A549 (cell line): ENCODE measurements at regions not wholly inside any gene's neighbourhood (a gene's known extent, or its start where the extent isn't known, plus 50 kb on each side); places are given as distances from the start of the nearest gene placed in this dataset.

Experiments used
- ATAC-seq, 2 experiments: fragments of 200-7000 bp in 1 of 2; fragments of >200 bp in 1 of 2; cut with Nextera tagmentation in 1 of 2; cut with Tn5 transposase in 1 of 2; 3 replicates each; pipeline versions ENCODE4 v1.8.0 to v1.9.1; 2018 to 2020; ENCODE audit warnings: mild to moderate bottlenecking in 1 of 2, moderate library complexity in 1 of 2
- CTCF ChIA-PET: fragments of 300-600 bp; sonication (Branson Sonifier 250); formaldehyde crosslinking; extraction: SDS; loops from one replicate; lab custom pipeline; 2021; ENCODE audit warnings: antibody characterized with exemption, inconsistent platforms; lab: Yijun Ruan, JAX
- POLR2A ChIA-PET: fragments of 350-600 bp; formaldehyde crosslinking; extraction: SDS; loops from one replicate; lab custom pipeline; 2021; ENCODE audit warnings: antibody characterized with exemption, inconsistent platforms; lab: Yijun Ruan, JAX
- DNase-seq, 2 experiments: peaks; one replicate each; pipeline versions ENCODE4 v3.0.0 to v3.0.0-alpha.2; 2011 to 2016; ENCODE audit warnings: low read depth in 1 of 2, low spot score in 1 of 2
- FAIRE-seq: peaks from 2 replicates; lab custom pipeline; 2011; peaks lifted over from hg19 to GRCh38; lab: Jason Lieb, UNC
- H3K27ac ChIP-seq, 2 experiments: fragments of >200 bp; sonication (Bioruptor Twin); formaldehyde crosslinking; 3 replicates each; pipeline ENCODE4 v1.5.1; 2016 to 2017
- H3K4me1 ChIP-seq: fragments of >200 bp; sonication (Bioruptor Twin); formaldehyde crosslinking; 3 replicates; pipeline ENCODE4 v1.6.1; 2016
- H3K4me2 ChIP-seq: fragments of >200 bp; sonication (Bioruptor Twin); formaldehyde crosslinking; 3 replicates; pipeline ENCODE4 v1.6.1; 2016
- H3K4me3 ChIP-seq: fragments of >200 bp; sonication (Bioruptor Twin); formaldehyde crosslinking; 3 replicates; pipeline ENCODE4 v1.5.1; 2016
- H3K9me3 ChIP-seq: fragments of >200 bp; sonication (Bioruptor Twin); formaldehyde crosslinking; 3 replicates; pipeline ENCODE4 v1.6.1; 2016
- CBX2 ChIP-seq: fragments of 200-600 bp; sonication (generic); IDR thresholded peaks from 2 replicates; pipeline ENCODE4 v1.6.1; 2016; ENCODE audit warnings: low read depth, mild to moderate bottlenecking, borderline replicate concordance
- CHD4 ChIP-seq: fragments of 200-600 bp; sonication (generic); IDR thresholded peaks from 2 replicates; pipeline ENCODE4 v1.6.1; 2016; ENCODE audit warnings: antibody characterized with exemption, mild to moderate bottlenecking, borderline replicate concordance
- EP300 ChIP-seq, 2 experiments: fragments of >200 bp; sonication (Bioruptor Twin); formaldehyde crosslinking; IDR thresholded peaks; 2 replicates in 1 of 2; 3 replicates in 1 of 2; pipeline ENCODE4 v1.6.1; 2016 to 2017
- FOSB ChIP-seq: fragments of 250-450 bp; sonication (Bioruptor Pico); IDR thresholded peaks from 2 replicates; pipeline ENCODE4 v1.5.0; 2020; ENCODE audit warnings: mild to moderate bottlenecking, moderate library complexity
- HEYL ChIP-seq: fragments of 250-450 bp; sonication (Bioruptor Pico); IDR thresholded peaks from 2 replicates; pipeline ENCODE4 v1.8.0; 2021; ENCODE audit warnings: mild to moderate bottlenecking, moderate library complexity
- HOXA7 ChIP-seq: fragments of 250-450 bp; sonication (Bioruptor Pico); IDR thresholded peaks from 2 replicates; pipeline ENCODE4 v1.5.0; 2020; ENCODE audit warnings: mild to moderate bottlenecking, moderate library complexity
- HOXB13 ChIP-seq: fragments of 250-450 bp; sonication (Bioruptor Pico); IDR thresholded peaks from 2 replicates; pipeline ENCODE4 v1.5.0; 2020; ENCODE audit warnings: low read depth, mild to moderate bottlenecking, moderate library complexity
- JUN ChIP-seq, 2 experiments: fragments of >200 bp; sonication (Bioruptor Twin); formaldehyde crosslinking; IDR thresholded peaks; 2 replicates in 1 of 2; 3 replicates in 1 of 2; pipeline ENCODE4 v1.6.1; 2016 to 2017
- JUNB ChIP-seq: fragments of >200 bp; sonication (Bioruptor Twin); formaldehyde crosslinking; IDR thresholded peaks from 2 replicates; pipeline ENCODE4 v1.6.1; 2016
- KDM1A ChIP-seq: fragments of 200-600 bp; sonication (generic); IDR thresholded peaks from 2 replicates; pipeline ENCODE4 v1.6.1; 2016; ENCODE audit warnings: low read depth, mild to moderate bottlenecking
- KDM5A ChIP-seq: fragments of 200-600 bp; sonication (generic); IDR thresholded peaks from 2 replicates; pipeline ENCODE4 v1.6.1; 2016; ENCODE audit warnings: antibody characterized with exemption, mild to moderate bottlenecking
- MAFK ChIP-seq: fragments of 450-650 bp; IDR thresholded peaks from 2 replicates; pipeline ENCODE4 v1.6.1; 2014; ENCODE audit not compliant: partially characterized antibody
- MAZ ChIP-seq: fragments of 150-350 bp; IDR thresholded peaks from 2 replicates; pipeline ENCODE4 v1.6.1; 2014; ENCODE audit warnings: antibody characterized with exemption, low read depth, low read length, borderline replicate concordance
- NFE2L2 ChIP-seq: fragments of 150-350 bp; conservative IDR thresholded peaks from 2 replicates; pipeline ENCODE4 v1.6.1; 2014; ENCODE audit warnings: low read length
- NPAS2 ChIP-seq: fragments of 250-450 bp; sonication (Bioruptor Pico); IDR thresholded peaks from 2 replicates; pipeline ENCODE4 v1.8.0; 2022; ENCODE audit warnings: mild to moderate bottlenecking, moderate library complexity, borderline replicate concordance
- NR3C1 ChIP-seq: fragments of >200 bp; sonication (Bioruptor Twin); formaldehyde crosslinking; IDR thresholded peaks from 3 replicates; pipeline ENCODE4 v1.6.1; 2017
- PHF8 ChIP-seq: fragments of 200-600 bp; sonication (generic); IDR thresholded peaks from 2 replicates; pipeline ENCODE4 v1.6.1; 2016; ENCODE audit warnings: low read depth, mild to moderate bottlenecking, antibody characterized with exemption, moderate library complexity, borderline replicate concordance
- POLR2A ChIP-seq: IDR thresholded peaks from 2 replicates; pipeline ENCODE4 v1.6.1; 2012; ENCODE audit warnings: mild to moderate bottlenecking, low read length
- POLR2AphosphoS2 ChIP-seq: conservative IDR thresholded peaks from 2 replicates; pipeline ENCODE4 v1.6.1; 2012; ENCODE audit warnings: low read length, improper control_type of control experiment, inconsistent platforms
- ZC3H11A ChIP-seq: fragments of 450-650 bp; IDR thresholded peaks from 2 replicates; pipeline ENCODE4 v1.6.1; 2014; ENCODE audit warnings: antibody characterized with exemption, mild to moderate bottlenecking
- ZFP36 ChIP-seq: fragments of 450-650 bp; IDR thresholded peaks from 2 replicates; pipeline ENCODE4 v1.6.1; 2014; ENCODE audit warnings: borderline replicate concordance; ENCODE audit not compliant: partially characterized antibody
- ZNF302 ChIP-seq: fragments of 250-450 bp; sonication (Bioruptor Pico); IDR thresholded peaks from 2 replicates; pipeline ENCODE4 v1.9.0; 2021; ENCODE audit warnings: inconsistent platforms, mild to moderate bottlenecking, moderate library complexity
- WGBS: methylation state at CpG from one replicate; pipeline ENCODE4 v1.1.6; 2017; ENCODE audit errors: missing lambda C conversion rate; 5-methylcytosine and 5-hydroxymethylcytosine counted together
- TF ChIP-seq, protein P1 (sequence below): fragments of 450-650 bp; IDR thresholded peaks from 2 replicates; pipeline ENCODE4 v1.6.1; 2014; ENCODE audit warnings: antibody characterized with exemption
- TF ChIP-seq, protein P2 (sequence below): IDR thresholded peaks from 2 replicates; pipeline ENCODE4 v1.6.1; 2012
- TF ChIP-seq, protein P3 (sequence below): fragments of >200 bp; sonication (Bioruptor Twin); formaldehyde crosslinking; IDR thresholded peaks from 3 replicates; pipeline ENCODE4 v1.5.1; 2016
- TF ChIP-seq, protein P4 (sequence below): IDR thresholded peaks from 2 replicates; pipeline ENCODE4 v1.6.1; 2012
- TF ChIP-seq, protein P5 (sequence below): fragments of >200 bp; sonication (Bioruptor Twin); formaldehyde crosslinking; IDR thresholded peaks from 2 replicates; pipeline ENCODE4 v1.6.1; 2016
- TF ChIP-seq, protein P6 (sequence below): fragments of >200 bp; sonication (Bioruptor Twin); formaldehyde crosslinking; IDR thresholded peaks from 3 replicates; pipeline ENCODE4 v1.6.1; 2016

DNA sequence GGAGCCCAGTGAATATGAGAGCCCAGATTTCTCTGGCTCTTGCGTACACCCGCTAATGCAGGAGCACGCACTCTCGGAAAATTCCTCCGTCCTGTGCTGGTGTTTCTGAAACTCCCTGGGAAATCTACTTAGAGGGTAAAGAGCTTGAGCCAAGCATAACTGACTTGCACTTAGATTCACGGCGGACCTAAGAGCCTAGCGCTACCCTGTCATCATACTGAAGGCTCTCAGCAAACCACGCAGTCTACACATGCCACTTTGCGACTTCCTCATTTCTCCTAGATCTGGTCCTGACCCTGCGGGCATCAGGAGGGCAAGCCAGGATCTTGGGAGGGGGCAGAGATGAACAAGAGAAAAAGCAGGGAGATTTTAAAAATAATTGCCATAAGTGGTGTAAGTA lies 324.7 kb downstream of the CD83 start:
- WGBS = 89% methylated on average over 11 of the region's 11 CpGs
- Histone ChIP-seq H3K4me1 (0 out of 3 replicates have a peak, but pooled peaks cover 9% of the 10 kb centered on the region), H3K9me3 (no peaks in the 10 kb centered on the region), H3K27ac (no peak overlapping the region), H3K4me2 (no peak overlapping the region), H3K4me3 (no peak overlapping the region)
- POLR2A ChIA-PET = no interaction called here
- DNase-seq = no peak
- TF ChIP-seq PHF8 = no peak
- TF ChIP-seq, protein P1, sequence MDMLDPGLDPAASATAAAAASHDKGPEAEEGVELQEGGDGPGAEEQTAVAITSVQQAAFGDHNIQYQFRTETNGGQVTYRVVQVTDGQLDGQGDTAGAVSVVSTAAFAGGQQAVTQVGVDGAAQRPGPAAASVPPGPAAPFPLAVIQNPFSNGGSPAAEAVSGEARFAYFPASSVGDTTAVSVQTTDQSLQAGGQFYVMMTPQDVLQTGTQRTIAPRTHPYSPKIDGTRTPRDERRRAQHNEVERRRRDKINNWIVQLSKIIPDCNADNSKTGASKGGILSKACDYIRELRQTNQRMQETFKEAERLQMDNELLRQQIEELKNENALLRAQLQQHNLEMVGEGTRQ = no peak
- no peak for TF ChIP-seq NFE2L2
- TF ChIP-seq, protein P2, sequence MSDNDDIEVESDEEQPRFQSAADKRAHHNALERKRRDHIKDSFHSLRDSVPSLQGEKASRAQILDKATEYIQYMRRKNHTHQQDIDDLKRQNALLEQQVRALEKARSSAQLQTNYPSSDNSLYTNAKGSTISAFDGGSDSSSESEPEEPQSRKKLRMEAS = no peak
- TF ChIP-seq ZNF302 (CRISPR knock-in tag) = no peak
- TF ChIP-seq POLR2A = no peak
- TF ChIP-seq JUN (IDR thresholded peaks at IDR 0.05) = no peak
- TF ChIP-seq FOSB (CRISPR knock-in tag) = no peak
- no peak for TF ChIP-seq ZC3H11A
- TF ChIP-seq JUNB = no peak
- TF ChIP-seq HOXB13 (CRISPR knock-in tag) = no peak
- no peak for TF ChIP-seq NR3C1
- CTCF ChIA-PET = interaction anchor here (0.6 kb wide), 1 partner anchor 600 kb away, joined by 3 read pairs; no protein-coding TSS in a partner anchor
- ATAC-seq = no peak
- FAIRE-seq = no peak

DNA sequence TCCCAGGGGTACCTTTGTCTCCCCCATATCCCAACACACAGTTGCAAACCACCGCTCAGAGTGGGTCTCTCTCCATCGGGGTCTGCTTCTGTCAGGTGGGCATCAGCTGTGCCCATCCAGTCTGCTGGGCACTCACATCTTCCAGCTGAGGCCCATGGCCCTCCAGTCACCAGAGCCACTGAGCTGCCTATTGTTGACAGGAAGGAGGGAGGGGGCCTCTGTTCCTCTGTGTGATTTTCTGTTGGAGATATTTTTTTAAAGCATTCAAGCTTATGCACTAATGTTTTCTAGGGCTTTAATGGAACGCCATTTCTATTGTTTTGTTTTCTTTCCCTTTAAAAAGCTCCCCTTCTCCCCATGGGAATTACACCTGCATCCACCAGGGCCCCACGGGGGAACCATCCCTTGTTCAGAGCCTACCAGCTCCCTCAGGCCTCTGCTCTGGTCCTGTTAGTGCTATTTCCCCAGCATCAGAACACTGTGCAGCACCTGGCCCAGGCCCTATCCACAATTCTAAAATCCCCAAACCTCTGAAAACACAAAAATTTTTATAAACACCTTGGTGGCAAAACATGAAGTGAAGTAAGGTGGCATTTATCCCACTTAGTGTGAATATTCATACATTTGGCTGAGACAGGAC lies 326.2 kb downstream of the CD83 start:
- CTCF ChIA-PET = no interaction called here
- no peak for ATAC-seq

More for the DNA sequence above, 326.2 kb downstream of the CD83 start:
- Histone ChIP-seq H3K4me1 (0 out of 3 replicates have a peak, but pooled peaks cover 9% of the 10 kb centered on the region), H3K9me3 (no peaks in the 10 kb centered on the region), H3K4me3 (no peak overlapping the region), H3K27ac (no peak overlapping the region), H3K4me2 (no peak overlapping the region)
- no peak for DNase-seq
- POLR2A ChIA-PET = no interaction called here
- 75% methylated on average over 4 of the region's 4 CpGs for WGBS
- TF ChIP-seq, protein P3, sequence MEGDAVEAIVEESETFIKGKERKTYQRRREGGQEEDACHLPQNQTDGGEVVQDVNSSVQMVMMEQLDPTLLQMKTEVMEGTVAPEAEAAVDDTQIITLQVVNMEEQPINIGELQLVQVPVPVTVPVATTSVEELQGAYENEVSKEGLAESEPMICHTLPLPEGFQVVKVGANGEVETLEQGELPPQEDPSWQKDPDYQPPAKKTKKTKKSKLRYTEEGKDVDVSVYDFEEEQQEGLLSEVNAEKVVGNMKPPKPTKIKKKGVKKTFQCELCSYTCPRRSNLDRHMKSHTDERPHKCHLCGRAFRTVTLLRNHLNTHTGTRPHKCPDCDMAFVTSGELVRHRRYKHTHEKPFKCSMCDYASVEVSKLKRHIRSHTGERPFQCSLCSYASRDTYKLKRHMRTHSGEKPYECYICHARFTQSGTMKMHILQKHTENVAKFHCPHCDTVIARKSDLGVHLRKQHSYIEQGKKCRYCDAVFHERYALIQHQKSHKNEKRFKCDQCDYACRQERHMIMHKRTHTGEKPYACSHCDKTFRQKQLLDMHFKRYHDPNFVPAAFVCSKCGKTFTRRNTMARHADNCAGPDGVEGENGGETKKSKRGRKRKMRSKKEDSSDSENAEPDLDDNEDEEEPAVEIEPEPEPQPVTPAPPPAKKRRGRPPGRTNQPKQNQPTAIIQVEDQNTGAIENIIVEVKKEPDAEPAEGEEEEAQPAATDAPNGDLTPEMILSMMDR = no peak
- no peak for TF ChIP-seq HEYL (CRISPR knock-in tag)
- TF ChIP-seq KDM1A = no peak
- TF ChIP-seq CHD4 = no peak
- TF ChIP-seq, protein P4, sequence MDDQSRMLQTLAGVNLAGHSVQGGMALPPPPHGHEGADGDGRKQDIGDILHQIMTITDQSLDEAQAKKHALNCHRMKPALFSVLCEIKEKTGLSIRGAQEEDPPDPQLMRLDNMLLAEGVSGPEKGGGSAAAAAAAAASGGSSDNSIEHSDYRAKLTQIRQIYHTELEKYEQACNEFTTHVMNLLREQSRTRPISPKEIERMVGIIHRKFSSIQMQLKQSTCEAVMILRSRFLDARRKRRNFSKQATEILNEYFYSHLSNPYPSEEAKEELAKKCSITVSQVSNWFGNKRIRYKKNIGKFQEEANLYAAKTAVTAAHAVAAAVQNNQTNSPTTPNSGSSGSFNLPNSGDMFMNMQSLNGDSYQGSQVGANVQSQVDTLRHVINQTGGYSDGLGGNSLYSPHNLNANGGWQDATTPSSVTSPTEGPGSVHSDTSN = no peak
- TF ChIP-seq, protein P5, sequence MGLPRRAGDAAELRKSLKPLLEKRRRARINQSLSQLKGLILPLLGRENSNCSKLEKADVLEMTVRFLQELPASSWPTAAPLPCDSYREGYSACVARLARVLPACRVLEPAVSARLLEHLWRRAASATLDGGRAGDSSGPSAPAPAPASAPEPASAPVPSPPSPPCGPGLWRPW = no peak
- TF ChIP-seq POLR2AphosphoS2 = no peak
- TF ChIP-seq, protein P1 = no peak
- no peak for TF ChIP-seq NPAS2 (CRISPR knock-in tag)
- TF ChIP-seq MAFK = no peak
- TF ChIP-seq, protein P6, sequence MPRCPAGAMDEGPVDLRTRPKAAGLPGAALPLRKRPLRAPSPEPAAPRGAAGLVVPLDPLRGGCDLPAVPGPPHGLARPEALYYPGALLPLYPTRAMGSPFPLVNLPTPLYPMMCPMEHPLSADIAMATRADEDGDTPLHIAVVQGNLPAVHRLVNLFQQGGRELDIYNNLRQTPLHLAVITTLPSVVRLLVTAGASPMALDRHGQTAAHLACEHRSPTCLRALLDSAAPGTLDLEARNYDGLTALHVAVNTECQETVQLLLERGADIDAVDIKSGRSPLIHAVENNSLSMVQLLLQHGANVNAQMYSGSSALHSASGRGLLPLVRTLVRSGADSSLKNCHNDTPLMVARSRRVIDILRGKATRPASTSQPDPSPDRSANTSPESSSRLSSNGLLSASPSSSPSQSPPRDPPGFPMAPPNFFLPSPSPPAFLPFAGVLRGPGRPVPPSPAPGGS = no peak
- no peak for TF ChIP-seq HOXA7 (CRISPR knock-in tag)
- TF ChIP-seq KDM5A = no peak
- TF ChIP-seq CBX2 = no peak
- no peak for TF ChIP-seq ZFP36
- TF ChIP-seq JUNB = no peak
- TF ChIP-seq MAZ = no peak
- TF ChIP-seq EP300 (IDR thresholded peaks at IDR 0.05) = no peak
- no peak for FAIRE-seq
